DOHH2 (cell line): ENCODE measurements at regions not wholly inside any gene's neighbourhood (a gene's known extent, or its start where the extent isn't known, plus 50 kb on each side); places are given as distances from the start of the nearest gene placed in this dataset.

Source experiments
- H3F3A ChIP-seq: fragments of 200-600 bp; sonication (generic), shearing (Covaris generic); 2 replicates; pipeline ENCODE4 v1.6.0; 2016; ENCODE audit warnings: antibody characterized with exemption, mild to moderate bottlenecking; ENCODE audit not compliant: control insufficient read depth, insufficient read depth
- H3K27ac ChIP-seq: fragments of 200-600 bp; sonication (generic); 2 replicates; pipeline ENCODE4 v1.5.1; 2014; ENCODE audit warnings: low read depth, mild to moderate bottlenecking, low read length, moderate library complexity
- H3K27me3 ChIP-seq: fragments of 200-600 bp; sonication (generic); 2 replicates; pipeline ENCODE4 v1.6.1; 2014; ENCODE audit warnings: mild to moderate bottlenecking, low read length, mixed read lengths; ENCODE audit not compliant: control insufficient read depth
- H3K36me3 ChIP-seq: fragments of 200-600 bp; sonication (generic); 2 replicates; pipeline ENCODE4 v1.6.1; 2014; ENCODE audit warnings: mild to moderate bottlenecking, low read length, moderate library complexity, mixed read lengths; ENCODE audit not compliant: control insufficient read depth
- H3K4me1 ChIP-seq: fragments of 200-600 bp; sonication (generic); 2 replicates; pipeline ENCODE4 v1.6.1; 2014; ENCODE audit warnings: mild to moderate bottlenecking, low read length, mixed read lengths; ENCODE audit not compliant: control insufficient read depth
- H3K4me2 ChIP-seq: fragments of 200-600 bp; sonication (generic); 2 replicates; pipeline ENCODE4 v1.6.0; 2014; ENCODE audit warnings: mild to moderate bottlenecking, low read length, moderate library complexity
- H3K4me3 ChIP-seq: fragments of 200-600 bp; sonication (generic); 2 replicates; pipeline ENCODE4 v1.5.1; 2014; ENCODE audit warnings: mild to moderate bottlenecking, low read length, mixed read lengths
- H3K79me2 ChIP-seq: fragments of 200-600 bp; sonication (generic); 2 replicates; pipeline ENCODE4 v1.6.1; 2014; ENCODE audit warnings: mild to moderate bottlenecking, low read length, mixed read lengths; ENCODE audit not compliant: control insufficient read depth
- H3K9me2 ChIP-seq: fragments of 200-600 bp; sonication (generic); replicated peaks from 2 replicates; pipeline ENCODE4 v1.6.1; 2014; ENCODE audit warnings: mild to moderate bottlenecking, low read length, mixed read lengths; ENCODE audit not compliant: control insufficient read depth
- H3K9me3 ChIP-seq: fragments of 200-600 bp; sonication (generic); 2 replicates; pipeline ENCODE4 v1.6.1; 2014; ENCODE audit warnings: antibody characterized with exemption, low read length, mixed read lengths; ENCODE audit not compliant: control insufficient read depth, insufficient read depth
- H4K20me1 ChIP-seq: fragments of 200-600 bp; sonication (generic); 2 replicates; pipeline ENCODE4 v1.6.0; 2014; ENCODE audit warnings: low read depth, mild to moderate bottlenecking, antibody characterized with exemption, low read length, moderate library complexity; ENCODE audit not compliant: control insufficient read depth, insufficient read depth
- EZH2phosphoT487 ChIP-seq: fragments of 200-600 bp; sonication (generic); IDR thresholded peaks from 2 replicates; pipeline ENCODE4 v1.6.1; 2017; ENCODE audit warnings: borderline replicate concordance, mild to moderate bottlenecking, antibody characterized with exemption, low read length, moderate library complexity, mixed read lengths
- TF ChIP-seq, protein P1 (sequence below): fragments of 200-600 bp; sonication (generic); IDR thresholded peaks from one replicate; pipeline ENCODE4 v1.5.1; 2014; ENCODE audit warnings: antibody characterized with exemption, mild to moderate bottlenecking, low read depth, low read length; ENCODE audit not compliant: poor library complexity, severe bottlenecking

DNA sequence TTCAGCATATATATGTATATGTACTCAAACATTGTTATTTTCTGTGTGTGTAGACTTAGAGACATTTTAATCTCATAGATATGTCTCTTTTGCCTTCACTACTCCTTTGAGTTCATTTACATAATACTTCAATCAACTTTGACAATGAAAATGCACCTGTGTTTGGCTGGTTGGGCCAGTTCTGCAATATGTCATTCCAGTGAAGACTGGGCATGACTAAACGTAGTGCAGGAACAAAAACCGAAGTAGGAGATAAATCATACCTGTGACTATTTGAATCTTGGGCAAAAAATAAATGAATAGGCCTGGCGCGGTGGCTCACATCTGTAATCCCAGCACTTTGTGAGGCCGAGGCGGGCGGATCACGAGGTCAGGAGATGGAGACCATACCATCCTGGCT is 640.0 kb upstream of the ANO3 start:
- Histone ChIP-seq H3K4me3 (no peak overlapping the region), H3K9me2 (no peaks in the 10 kb centered on the region), H3K27me3 (no peaks in the 10 kb centered on the region), H3K4me2 (no peak overlapping the region), H3K79me2 (no peaks in the 10 kb centered on the region), H3K4me1 (no peaks in the 10 kb centered on the region), H3K36me3 (no peaks in the 10 kb centered on the region), H4K20me1 (no peaks in the 10 kb centered on the region), H3K27ac (no peak overlapping the region), H3K9me3 (no peaks in the 10 kb centered on the region), H3F3A (no peaks in the 10 kb centered on the region)
- TF ChIP-seq EZH2phosphoT487: no peak
- TF ChIP-seq, protein P1, sequence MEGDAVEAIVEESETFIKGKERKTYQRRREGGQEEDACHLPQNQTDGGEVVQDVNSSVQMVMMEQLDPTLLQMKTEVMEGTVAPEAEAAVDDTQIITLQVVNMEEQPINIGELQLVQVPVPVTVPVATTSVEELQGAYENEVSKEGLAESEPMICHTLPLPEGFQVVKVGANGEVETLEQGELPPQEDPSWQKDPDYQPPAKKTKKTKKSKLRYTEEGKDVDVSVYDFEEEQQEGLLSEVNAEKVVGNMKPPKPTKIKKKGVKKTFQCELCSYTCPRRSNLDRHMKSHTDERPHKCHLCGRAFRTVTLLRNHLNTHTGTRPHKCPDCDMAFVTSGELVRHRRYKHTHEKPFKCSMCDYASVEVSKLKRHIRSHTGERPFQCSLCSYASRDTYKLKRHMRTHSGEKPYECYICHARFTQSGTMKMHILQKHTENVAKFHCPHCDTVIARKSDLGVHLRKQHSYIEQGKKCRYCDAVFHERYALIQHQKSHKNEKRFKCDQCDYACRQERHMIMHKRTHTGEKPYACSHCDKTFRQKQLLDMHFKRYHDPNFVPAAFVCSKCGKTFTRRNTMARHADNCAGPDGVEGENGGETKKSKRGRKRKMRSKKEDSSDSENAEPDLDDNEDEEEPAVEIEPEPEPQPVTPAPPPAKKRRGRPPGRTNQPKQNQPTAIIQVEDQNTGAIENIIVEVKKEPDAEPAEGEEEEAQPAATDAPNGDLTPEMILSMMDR: no peak

DNA sequence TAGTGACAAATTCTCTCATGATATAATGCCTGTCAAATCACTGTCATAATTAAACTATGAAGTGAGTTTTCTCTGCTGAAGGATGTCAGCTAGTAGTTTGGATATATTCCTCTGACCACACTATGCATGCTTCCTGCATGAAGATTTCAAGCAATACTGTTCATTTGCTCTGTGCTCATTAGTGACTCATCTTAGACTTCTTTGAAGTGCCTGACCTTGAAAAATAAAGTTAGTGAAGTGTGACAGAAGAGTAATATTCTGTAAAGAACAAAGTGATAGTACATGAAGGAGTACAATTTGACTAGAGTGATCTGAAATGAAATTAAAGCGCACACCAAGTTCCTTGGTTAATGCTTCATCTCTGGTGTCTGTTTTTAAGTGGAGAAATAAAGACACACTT is 629.5 kb upstream of the ANO3 start:
- Histone ChIP-seq H3K4me2 (no peak overlapping the region), H4K20me1 (no peaks in the 10 kb centered on the region), H3K9me2 (no peaks in the 10 kb centered on the region), H3K36me3 (no peaks in the 10 kb centered on the region), H3K4me3 (no peak overlapping the region), H3K9me3 (no peaks in the 10 kb centered on the region), H3K79me2 (no peaks in the 10 kb centered on the region), H3K4me1 (no peaks in the 10 kb centered on the region), H3K27me3 (no peaks in the 10 kb centered on the region), H3K27ac (no peak overlapping the region), H3F3A (no peaks in the 10 kb centered on the region)
- no peak for TF ChIP-seq EZH2phosphoT487
- TF ChIP-seq, protein P1: no peak

DNA sequence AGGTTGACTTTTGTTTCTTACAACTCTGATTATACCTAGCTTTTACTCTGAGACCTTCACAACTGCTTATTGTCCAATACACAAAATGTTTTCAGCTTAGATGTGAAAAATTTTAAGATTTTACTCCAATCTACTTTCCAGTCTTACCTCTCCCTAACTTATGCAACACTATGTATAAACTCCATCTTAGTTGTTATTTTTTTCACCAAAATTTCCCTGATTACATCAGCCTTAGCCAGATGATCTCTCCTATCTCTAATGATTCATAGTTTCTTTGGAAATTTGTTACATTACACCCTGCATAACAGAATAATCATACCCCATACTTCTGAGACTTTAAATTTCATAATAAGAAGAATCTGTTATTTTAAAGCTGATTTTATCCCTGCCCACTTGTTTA is 621.0 kb upstream of the ANO3 start:
- TF ChIP-seq, protein P1: no peak
- no peak for TF ChIP-seq EZH2phosphoT487
- Histone ChIP-seq H3K4me3 (no peak overlapping the region), H3K9me3 (no peaks in the 10 kb centered on the region), H3K4me1 (no peaks in the 10 kb centered on the region), H3K27ac (no peak overlapping the region), H3K9me2 (no peaks in the 10 kb centered on the region), H3K36me3 (no peaks in the 10 kb centered on the region), H3K27me3 (no peaks in the 10 kb centered on the region), H3K4me2 (no peak overlapping the region), H3K79me2 (no peaks in the 10 kb centered on the region), H4K20me1 (no peaks in the 10 kb centered on the region), H3F3A (no peaks in the 10 kb centered on the region)

DNA sequence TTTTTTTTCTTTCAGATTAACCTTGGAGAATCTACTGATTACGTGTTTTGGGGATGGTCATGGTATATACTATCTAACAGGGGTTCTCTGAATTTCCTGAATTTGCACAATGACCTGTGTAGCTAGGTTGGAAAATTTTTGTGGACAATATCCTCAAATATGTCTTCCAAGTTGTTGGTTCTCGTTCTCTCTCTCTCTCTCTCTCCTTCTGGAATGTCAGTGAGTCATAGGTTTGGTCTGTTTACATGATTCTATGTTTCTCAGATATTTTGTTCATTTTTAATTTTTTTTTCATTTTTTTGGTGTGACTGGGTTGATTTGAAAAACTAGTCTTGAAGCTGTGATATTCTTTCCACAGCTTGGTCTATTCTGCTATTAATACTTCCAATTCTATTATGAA is 604.0 kb upstream of the ANO3 start:
- no peaks in the 10 kb centered on the region for H3F3A ChIP-seq
- no peak overlapping the region for H3K4me3 ChIP-seq
- H3K4me2 ChIP-seq: no peak overlapping the region
- H3K79me2 ChIP-seq: no peaks in the 10 kb centered on the region
- H3K36me3 ChIP-seq: no peaks in the 10 kb centered on the region
- no peaks in the 10 kb centered on the region for H3K27me3 ChIP-seq
- no peaks in the 10 kb centered on the region for H3K4me1 ChIP-seq
- H3K9me2 ChIP-seq: no peaks in the 10 kb centered on the region
- no peaks in the 10 kb centered on the region for H4K20me1 ChIP-seq
- H3K9me3 ChIP-seq: no peaks in the 10 kb centered on the region
- TF ChIP-seq, protein P1: no peak
- TF ChIP-seq EZH2phosphoT487: no peak
- H3K27ac ChIP-seq: no peak overlapping the region
